GM12878 (cell line): ENCODE measurements at regions not wholly inside any gene's neighbourhood (a gene's known extent, or its start where the extent isn't known, plus 50 kb on each side); places are given as distances from the start of the nearest gene placed in this dataset.
A peak's percentile ranks its signal among the peaks of the same experiment; 100 is the strongest.

Source experiments
- IKZF2 ChIP-seq, 2 experiments: fragments of 450-650 bp; IDR thresholded peaks; 2 replicates each; pipeline ENCODE4 v1.6.1; 2017; ENCODE audit warnings: mild to moderate bottlenecking in 2 of 2, moderate library complexity in 2 of 2
- IRF4 ChIP-seq: IDR thresholded peaks from 2 replicates; pipeline ENCODE4 v1.6.1; 2011; ENCODE audit warnings: low read depth, low read length
- MTA2 ChIP-seq: fragments of 450-650 bp; IDR thresholded peaks from 2 replicates; pipeline ENCODE4 v1.6.1; 2016; ENCODE audit warnings: low read depth, mild to moderate bottlenecking, moderate library complexity
- NFYB ChIP-seq: IDR thresholded peaks from 2 replicates; pipeline ENCODE4 v1.6.1; 2011; ENCODE audit warnings: low read depth, mild to moderate bottlenecking, low read length, improper control_type of control experiment, moderate library complexity; ENCODE audit not compliant: insufficient read depth
- POLR2A ChIP-seq: IDR thresholded peaks from 2 replicates; pipeline ENCODE4 v1.6.1; 2011; ENCODE audit warnings: low read depth, mild to moderate bottlenecking, low read length
- POU2F2 ChIP-seq: IDR thresholded peaks from 3 replicates; pipeline ENCODE4 v1.6.1; 2011; ENCODE audit warnings: low read depth, mild to moderate bottlenecking, low read length, borderline replicate concordance
- RBBP5 ChIP-seq: fragments of 200-600 bp; sonication (generic); conservative IDR thresholded peaks from 2 replicates; pipeline ENCODE4 v1.6.1; 2016
- RCOR1 ChIP-seq: conservative IDR thresholded peaks from 2 replicates; pipeline ENCODE4 v1.6.1; 2012; ENCODE audit warnings: low read depth, low read length, improper control_type of control experiment
- RFX5 ChIP-seq: IDR thresholded peaks from 2 replicates; pipeline ENCODE4 v1.6.1; 2011; ENCODE audit warnings: low read depth, low read length, improper control_type of control experiment
- SPI1 ChIP-seq: IDR thresholded peaks from 2 replicates; pipeline ENCODE4 v1.6.1; 2011; ENCODE audit warnings: low read depth, mild to moderate bottlenecking, low read length, moderate library complexity, borderline replicate concordance; ENCODE audit not compliant: insufficient read depth
- TAF1 ChIP-seq: IDR thresholded peaks from 2 replicates; pipeline ENCODE4 v1.6.1; 2011; ENCODE audit warnings: mild to moderate bottlenecking, low read depth, low read length, borderline replicate concordance
- TCF7 ChIP-seq: IDR thresholded peaks from 2 replicates; pipeline ENCODE4 v1.6.1; 2014; ENCODE audit warnings: antibody characterized with exemption, borderline replicate concordance
- ZNF207 ChIP-seq: fragments of 450-650 bp; IDR thresholded peaks from 2 replicates; pipeline ENCODE4 v1.6.1; 2014; ENCODE audit warnings: antibody characterized with exemption, mild to moderate bottlenecking, borderline replicate concordance
- TF ChIP-seq, protein P1 (sequence below): IDR thresholded peaks from 2 replicates; pipeline ENCODE4 v1.6.1; 2011; ENCODE audit warnings: low read depth, low read length, improper control_type of control experiment, borderline replicate concordance
- TF ChIP-seq, protein P2 (sequence below): fragments of 450-650 bp; conservative IDR thresholded peaks from 2 replicates; pipeline ENCODE4 v1.6.1; 2017; ENCODE audit warnings: mild to moderate bottlenecking, moderate library complexity
- TF ChIP-seq, protein P3 (sequence below): IDR thresholded peaks from 2 replicates; pipeline ENCODE4 v1.6.1; 2012; ENCODE audit warnings: improper control_type of control experiment, low read depth, low read length; ENCODE audit not compliant: insufficient replicate concordance
- TF ChIP-seq, protein P4 (sequence below): fragments of 450-650 bp; IDR thresholded peaks from 2 replicates; pipeline ENCODE4 v1.6.1; 2017; ENCODE audit warnings: antibody characterized with exemption, mild to moderate bottlenecking, moderate library complexity

DNA sequence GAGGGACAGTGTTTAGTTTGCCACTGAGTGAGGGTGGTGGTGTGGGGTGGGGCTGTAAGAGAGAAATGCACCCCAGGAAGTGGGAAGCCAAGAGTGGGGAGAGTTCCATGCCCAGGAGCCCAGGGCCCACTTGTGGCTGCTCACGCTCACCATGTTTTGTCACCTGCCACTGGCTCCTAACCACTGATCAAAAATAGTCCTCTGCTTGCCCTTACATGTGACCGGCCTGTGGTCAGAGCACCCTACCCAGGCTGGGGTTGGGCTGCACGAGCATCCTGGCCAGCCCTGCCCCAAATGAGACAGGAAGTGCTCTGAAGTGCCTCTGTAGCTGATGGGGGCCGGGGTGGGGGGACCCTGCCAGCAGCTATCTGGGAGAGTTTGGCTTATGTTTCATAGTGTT lies 216.3 kb downstream of the RPLP1 start (continued):
- TF ChIP-seq, protein P1, sequence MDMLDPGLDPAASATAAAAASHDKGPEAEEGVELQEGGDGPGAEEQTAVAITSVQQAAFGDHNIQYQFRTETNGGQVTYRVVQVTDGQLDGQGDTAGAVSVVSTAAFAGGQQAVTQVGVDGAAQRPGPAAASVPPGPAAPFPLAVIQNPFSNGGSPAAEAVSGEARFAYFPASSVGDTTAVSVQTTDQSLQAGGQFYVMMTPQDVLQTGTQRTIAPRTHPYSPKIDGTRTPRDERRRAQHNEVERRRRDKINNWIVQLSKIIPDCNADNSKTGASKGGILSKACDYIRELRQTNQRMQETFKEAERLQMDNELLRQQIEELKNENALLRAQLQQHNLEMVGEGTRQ: no peak
- TF ChIP-seq NFYB: no peak
- peak; percentile 91 to 93 for TF ChIP-seq IKZF2 (IDR thresholded peaks at IDR 0.05)
- TF ChIP-seq RFX5: no peak
- TF ChIP-seq, protein P2, sequence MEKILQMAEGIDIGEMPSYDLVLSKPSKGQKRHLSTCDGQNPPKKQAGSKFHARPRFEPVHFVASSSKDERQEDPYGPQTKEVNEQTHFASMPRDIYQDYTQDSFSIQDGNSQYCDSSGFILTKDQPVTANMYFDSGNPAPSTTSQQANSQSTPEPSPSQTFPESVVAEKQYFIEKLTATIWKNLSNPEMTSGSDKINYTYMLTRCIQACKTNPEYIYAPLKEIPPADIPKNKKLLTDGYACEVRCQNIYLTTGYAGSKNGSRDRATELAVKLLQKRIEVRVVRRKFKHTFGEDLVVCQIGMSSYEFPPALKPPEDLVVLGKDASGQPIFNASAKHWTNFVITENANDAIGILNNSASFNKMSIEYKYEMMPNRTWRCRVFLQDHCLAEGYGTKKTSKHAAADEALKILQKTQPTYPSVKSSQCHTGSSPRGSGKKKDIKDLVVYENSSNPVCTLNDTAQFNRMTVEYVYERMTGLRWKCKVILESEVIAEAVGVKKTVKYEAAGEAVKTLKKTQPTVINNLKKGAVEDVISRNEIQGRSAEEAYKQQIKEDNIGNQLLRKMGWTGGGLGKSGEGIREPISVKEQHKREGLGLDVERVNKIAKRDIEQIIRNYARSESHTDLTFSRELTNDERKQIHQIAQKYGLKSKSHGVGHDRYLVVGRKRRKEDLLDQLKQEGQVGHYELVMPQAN: no peak
- TF ChIP-seq, protein P3, sequence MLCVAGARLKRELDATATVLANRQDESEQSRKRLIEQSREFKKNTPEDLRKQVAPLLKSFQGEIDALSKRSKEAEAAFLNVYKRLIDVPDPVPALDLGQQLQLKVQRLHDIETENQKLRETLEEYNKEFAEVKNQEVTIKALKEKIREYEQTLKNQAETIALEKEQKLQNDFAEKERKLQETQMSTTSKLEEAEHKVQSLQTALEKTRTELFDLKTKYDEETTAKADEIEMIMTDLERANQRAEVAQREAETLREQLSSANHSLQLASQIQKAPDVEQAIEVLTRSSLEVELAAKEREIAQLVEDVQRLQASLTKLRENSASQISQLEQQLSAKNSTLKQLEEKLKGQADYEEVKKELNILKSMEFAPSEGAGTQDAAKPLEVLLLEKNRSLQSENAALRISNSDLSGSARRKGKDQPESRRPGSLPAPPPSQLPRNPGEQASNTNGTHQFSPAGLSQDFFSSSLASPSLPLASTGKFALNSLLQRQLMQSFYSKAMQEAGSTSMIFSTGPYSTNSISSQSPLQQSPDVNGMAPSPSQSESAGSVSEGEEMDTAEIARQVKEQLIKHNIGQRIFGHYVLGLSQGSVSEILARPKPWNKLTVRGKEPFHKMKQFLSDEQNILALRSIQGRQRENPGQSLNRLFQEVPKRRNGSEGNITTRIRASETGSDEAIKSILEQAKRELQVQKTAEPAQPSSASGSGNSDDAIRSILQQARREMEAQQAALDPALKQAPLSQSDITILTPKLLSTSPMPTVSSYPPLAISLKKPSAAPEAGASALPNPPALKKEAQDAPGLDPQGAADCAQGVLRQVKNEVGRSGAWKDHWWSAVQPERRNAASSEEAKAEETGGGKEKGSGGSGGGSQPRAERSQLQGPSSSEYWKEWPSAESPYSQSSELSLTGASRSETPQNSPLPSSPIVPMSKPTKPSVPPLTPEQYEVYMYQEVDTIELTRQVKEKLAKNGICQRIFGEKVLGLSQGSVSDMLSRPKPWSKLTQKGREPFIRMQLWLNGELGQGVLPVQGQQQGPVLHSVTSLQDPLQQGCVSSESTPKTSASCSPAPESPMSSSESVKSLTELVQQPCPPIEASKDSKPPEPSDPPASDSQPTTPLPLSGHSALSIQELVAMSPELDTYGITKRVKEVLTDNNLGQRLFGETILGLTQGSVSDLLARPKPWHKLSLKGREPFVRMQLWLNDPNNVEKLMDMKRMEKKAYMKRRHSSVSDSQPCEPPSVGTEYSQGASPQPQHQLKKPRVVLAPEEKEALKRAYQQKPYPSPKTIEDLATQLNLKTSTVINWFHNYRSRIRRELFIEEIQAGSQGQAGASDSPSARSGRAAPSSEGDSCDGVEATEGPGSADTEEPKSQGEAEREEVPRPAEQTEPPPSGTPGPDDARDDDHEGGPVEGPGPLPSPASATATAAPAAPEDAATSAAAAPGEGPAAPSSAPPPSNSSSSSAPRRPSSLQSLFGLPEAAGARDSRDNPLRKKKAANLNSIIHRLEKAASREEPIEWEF: no peak
- TF ChIP-seq, protein P4, sequence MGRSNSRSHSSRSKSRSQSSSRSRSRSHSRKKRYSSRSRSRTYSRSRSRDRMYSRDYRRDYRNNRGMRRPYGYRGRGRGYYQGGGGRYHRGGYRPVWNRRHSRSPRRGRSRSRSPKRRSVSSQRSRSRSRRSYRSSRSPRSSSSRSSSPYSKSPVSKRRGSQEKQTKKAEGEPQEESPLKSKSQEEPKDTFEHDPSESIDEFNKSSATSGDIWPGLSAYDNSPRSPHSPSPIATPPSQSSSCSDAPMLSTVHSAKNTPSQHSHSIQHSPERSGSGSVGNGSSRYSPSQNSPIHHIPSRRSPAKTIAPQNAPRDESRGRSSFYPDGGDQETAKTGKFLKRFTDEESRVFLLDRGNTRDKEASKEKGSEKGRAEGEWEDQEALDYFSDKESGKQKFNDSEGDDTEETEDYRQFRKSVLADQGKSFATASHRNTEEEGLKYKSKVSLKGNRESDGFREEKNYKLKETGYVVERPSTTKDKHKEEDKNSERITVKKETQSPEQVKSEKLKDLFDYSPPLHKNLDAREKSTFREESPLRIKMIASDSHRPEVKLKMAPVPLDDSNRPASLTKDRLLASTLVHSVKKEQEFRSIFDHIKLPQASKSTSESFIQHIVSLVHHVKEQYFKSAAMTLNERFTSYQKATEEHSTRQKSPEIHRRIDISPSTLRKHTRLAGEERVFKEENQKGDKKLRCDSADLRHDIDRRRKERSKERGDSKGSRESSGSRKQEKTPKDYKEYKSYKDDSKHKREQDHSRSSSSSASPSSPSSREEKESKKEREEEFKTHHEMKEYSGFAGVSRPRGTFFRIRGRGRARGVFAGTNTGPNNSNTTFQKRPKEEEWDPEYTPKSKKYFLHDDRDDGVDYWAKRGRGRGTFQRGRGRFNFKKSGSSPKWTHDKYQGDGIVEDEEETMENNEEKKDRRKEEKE: no peak
- no peak for TF ChIP-seq IRF4
- no peak for TF ChIP-seq TCF7
- TF ChIP-seq POLR2A: no peak
- no peak for TF ChIP-seq RBBP5
- TF ChIP-seq POU2F2: 0 out of 3 replicates have a peak, but pooled peaks have one; percentile 19
- TF ChIP-seq ZNF207: no peak
- no peak for TF ChIP-seq TAF1
- TF ChIP-seq MTA2: peak; percentile 81
- TF ChIP-seq RCOR1: no peak
- no peak; the same call in 1 of the 2 replicates for TF ChIP-seq SPI1
